Gastrocnemius medialis (tissue), 4 donors: ENCODE measurements at regions not wholly inside any gene's neighbourhood (a gene's known extent, or its start where the extent isn't known, plus 50 kb on each side); places are given as distances from the start of the nearest gene placed in this dataset.

Source experiments
- POLR2A ChIP-seq, 2 donors: fragments of 450-650 bp; IDR thresholded peaks; one replicate each; pipeline ENCODE4 v1.6.1; 2017; ENCODE audit warnings: antibody characterized with exemption in 2 of 2, mild to moderate bottlenecking in 2 of 2, moderate library complexity in 2 of 2
- TF ChIP-seq, protein P1 (sequence below), 5 experiments: fragments of 450-650 bp in 3 of 5; fragments of 200-600 bp in 2 of 5; sonication (generic) in 2 of 5; IDR thresholded peaks in 4 of 5; conservative IDR thresholded peaks in 1 of 5; 1 replicate in 4 of 5; 2 replicates in 1 of 5; pipeline ENCODE4 v1.5.1; 2016 to 2019; ENCODE audit warnings: antibody characterized with exemption in 5 of 5, mild to moderate bottlenecking in 3 of 5, moderate library complexity in 3 of 5

DNA sequence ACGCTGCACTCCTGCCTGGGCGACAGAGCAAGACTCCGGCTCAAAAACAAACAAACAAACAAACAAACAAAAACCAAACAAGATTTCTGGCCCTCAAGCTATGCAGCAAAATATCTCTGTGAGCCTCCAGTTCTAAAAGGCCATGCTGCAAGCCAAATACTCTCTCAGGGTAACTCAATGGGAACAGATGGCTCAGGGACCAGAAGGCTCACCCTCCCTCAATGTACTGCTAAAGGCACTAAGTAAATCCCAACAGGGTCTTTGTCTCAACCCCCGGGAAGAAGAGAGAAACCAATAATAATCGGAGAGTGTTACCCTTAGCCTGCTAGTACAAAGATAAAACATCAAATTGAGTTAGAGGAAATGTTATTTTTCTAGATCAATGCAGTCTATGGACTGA lies 119.7 kb upstream of the ZC3H12C start:
- TF ChIP-seq POLR2A (IDR thresholded peaks at IDR 0.05): no peak
- TF ChIP-seq, protein P1, sequence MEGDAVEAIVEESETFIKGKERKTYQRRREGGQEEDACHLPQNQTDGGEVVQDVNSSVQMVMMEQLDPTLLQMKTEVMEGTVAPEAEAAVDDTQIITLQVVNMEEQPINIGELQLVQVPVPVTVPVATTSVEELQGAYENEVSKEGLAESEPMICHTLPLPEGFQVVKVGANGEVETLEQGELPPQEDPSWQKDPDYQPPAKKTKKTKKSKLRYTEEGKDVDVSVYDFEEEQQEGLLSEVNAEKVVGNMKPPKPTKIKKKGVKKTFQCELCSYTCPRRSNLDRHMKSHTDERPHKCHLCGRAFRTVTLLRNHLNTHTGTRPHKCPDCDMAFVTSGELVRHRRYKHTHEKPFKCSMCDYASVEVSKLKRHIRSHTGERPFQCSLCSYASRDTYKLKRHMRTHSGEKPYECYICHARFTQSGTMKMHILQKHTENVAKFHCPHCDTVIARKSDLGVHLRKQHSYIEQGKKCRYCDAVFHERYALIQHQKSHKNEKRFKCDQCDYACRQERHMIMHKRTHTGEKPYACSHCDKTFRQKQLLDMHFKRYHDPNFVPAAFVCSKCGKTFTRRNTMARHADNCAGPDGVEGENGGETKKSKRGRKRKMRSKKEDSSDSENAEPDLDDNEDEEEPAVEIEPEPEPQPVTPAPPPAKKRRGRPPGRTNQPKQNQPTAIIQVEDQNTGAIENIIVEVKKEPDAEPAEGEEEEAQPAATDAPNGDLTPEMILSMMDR (IDR thresholded peaks at IDR 0.05 in 4 of 5, conservative IDR thresholded peaks at IDR 0.05 in 1 of 5): no peak
